IPS-18c (cell line): ENCODE measurements at regions not wholly inside any gene's neighbourhood (a gene's known extent, or its start where the extent isn't known, plus 50 kb on each side); places are given as distances from the start of the nearest gene placed in this dataset.

Source experiments
- H3K4me3 ChIP-seq: 2 replicates; pipeline ENCODE4 v1.7.0; 2013; ENCODE audit warnings: low read depth, mild to moderate bottlenecking, low read length, moderate library complexity; ENCODE audit not compliant: insufficient read depth
- H3K9me3 ChIP-seq: one replicate; pipeline ENCODE4 v1.6.1; 2013; ENCODE audit warnings: mild to moderate bottlenecking, low read length, moderate library complexity; ENCODE audit not compliant: control insufficient read depth, insufficient read depth

- Histone ChIP-seq H3K9me3 (no peaks in the 10 kb centered on the region), H3K4me3 (no peak overlapping the region)
These were observed 87.0 kb upstream of the TNC start for GRCh38 chr9:115204904-115205453.

GRCh38 chr9:115207003-115207836, 89.3 kb upstream of the TNC start:
- Histone ChIP-seq H3K9me3 (no peaks in the 10 kb centered on the region), H3K4me3 (no peak overlapping the region)

- no peak overlapping the region for H3K4me3 ChIP-seq
These were observed 90.5 kb upstream of the TNC start for GRCh38 chr9:115208501-115208900.

DNA sequence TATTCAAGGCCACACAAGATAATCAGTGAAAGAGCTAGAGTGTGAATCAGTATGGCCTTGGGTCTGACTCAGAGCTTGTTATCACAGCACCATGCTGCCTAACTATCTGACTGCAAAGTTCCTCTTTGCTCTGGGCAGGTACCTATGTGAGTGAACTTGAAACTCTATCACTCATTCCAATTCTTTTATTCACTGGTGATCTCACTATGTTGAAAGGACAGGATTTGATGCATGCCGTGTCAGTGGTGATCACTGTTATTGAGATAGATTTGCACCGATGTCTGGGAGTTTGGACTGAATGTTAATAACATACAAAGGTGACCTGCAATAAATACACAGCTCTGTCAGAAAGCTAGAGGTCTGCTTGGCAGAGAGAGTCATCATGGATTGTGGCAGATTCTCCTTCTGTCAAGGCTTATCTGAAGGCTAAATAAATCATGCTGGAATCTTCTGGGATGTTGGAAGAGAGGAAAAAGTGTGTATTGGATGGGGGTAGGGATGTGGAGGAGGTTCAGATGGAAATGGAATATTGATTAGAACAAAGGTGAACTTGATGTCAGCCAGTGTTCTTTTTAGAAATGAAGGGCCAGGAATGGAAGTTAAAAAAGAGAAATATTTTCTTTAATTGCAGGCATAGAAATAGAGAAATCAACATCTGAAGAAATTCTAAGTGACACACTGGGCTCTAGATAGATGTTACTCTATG, 91.8 kb upstream of the TNC start:
- Histone ChIP-seq H3K9me3 (no peaks in the 10 kb centered on the region), H3K4me3 (no peak overlapping the region)

More at GRCh38 chr9:115208501-115208900, 90.5 kb upstream of the TNC start:
- no peaks in the 10 kb centered on the region for H3K9me3 ChIP-seq

- Histone ChIP-seq H3K9me3 (no peaks in the 10 kb centered on the region), H3K4me3 (no peak overlapping the region)
These were observed 92.7 kb upstream of the TNC start for GRCh38 chr9:115210699-115211098.

DNA sequence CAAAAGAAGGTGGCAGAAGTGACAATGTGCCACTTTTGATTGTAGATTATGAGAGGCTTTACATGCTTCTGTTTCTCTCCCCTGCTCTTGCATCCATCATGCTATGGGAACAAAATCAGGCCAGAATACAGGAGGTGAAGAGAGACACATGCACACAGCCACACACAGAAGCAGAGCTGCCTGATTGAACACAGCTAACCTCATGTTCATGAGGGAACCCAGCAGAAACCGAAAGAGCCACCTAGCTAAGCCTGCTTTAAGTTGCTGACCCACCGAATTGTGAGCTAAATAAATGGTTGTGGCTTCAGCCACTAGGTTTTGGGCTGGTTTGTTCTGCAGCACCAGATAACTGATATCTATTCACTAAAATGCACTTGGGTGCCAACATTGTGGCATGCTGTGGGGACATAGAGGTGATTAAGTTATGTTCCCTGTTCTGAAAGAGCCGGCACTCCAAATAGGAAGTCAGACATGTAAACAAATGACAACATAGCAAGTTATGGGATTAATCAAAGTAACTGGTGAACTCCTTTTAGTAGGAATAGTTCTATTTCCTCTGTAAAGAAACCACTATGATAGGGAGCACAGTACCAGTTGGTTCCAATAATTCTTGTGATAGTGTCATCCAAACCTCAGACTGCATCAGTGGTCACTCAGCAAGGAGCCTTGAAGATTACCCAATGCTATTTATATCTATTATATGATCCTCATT, 93.6 kb upstream of the TNC start:
- Histone ChIP-seq H3K4me3 (no peak overlapping the region), H3K9me3 (no peaks in the 10 kb centered on the region)

GRCh38 chr9:115212125-115212605, 94.2 kb upstream of the TNC start:
- Histone ChIP-seq H3K9me3 (no peaks in the 10 kb centered on the region), H3K4me3 (no peak overlapping the region)

DNA sequence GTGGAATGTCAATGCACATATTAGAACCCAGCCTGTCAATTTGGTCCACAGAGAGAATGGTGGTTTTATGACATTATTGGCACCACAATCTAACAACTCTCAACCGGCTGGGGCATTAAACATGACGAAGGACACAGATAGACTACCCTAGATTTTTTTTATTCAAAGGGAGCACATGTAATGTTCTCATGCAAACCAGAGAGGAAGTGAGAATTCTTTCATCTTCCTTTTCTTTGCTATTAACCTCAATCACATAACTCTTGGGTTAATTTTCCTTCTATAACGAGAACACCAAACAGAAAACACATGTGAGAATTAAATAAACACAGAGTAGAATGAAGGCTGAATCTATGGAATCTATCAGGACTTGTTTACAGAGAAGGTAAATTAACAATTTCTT, 94.9 kb upstream of the TNC start:
- Histone ChIP-seq H3K4me3 (no peak overlapping the region), H3K9me3 (no peaks in the 10 kb centered on the region)

DNA sequence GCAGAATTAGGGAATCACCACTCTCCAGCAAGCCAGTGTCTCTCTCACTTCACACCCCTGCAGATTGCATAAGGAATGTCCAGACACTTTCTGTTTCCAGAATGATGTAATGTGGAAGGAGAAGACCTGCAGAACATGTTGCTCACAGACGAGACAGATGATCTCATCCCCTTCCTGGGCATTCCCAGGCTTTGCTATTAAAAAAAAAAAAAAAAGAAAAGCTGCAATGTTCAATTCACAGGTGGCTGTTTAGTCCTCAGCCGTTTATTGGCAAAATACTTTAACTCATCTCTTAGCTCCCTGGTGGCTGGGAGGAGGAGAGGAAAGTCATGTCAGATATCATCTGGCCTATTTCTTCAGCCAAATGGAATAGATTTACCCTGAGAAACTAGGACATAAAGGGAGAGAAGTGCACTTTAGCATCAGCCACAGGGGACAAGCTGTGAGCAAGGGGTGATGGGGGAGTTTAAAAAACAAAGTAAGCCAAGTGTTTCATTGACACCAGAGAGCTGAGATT, 95.9 kb upstream of the TNC start:
- H3K9me3 ChIP-seq, result no peaks in the 10 kb centered on the region
- no peak overlapping the region for H3K4me3 ChIP-seq

DNA sequence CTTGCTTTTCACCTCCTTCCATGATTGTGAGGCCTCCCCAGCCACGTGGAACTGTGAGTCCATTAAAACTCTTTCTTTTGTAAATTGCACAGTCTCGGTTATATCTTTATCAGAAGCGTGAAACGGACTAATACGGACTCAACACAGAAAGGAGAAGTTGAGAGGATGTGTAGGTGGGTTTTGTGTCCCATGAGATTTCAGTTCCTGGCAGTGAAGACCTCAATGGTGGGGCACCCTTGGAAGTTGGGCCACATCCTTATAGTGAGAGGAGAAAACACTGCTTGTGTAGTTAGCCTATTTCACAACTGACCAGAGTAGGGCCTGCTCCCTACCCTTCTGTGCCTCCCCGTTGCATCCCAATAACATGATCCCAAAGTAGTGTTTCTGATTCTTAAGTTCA, 98.9 kb upstream of the TNC start:
- no peaks in the 10 kb centered on the region for H3K9me3 ChIP-seq
- H3K4me3 ChIP-seq, result no peak overlapping the region

GRCh38 chr9:115220319-115221005, 102.5 kb upstream of the TNC start:
- H3K4me3 ChIP-seq, result no peak overlapping the region
- no peaks in the 10 kb centered on the region for H3K9me3 ChIP-seq

DNA sequence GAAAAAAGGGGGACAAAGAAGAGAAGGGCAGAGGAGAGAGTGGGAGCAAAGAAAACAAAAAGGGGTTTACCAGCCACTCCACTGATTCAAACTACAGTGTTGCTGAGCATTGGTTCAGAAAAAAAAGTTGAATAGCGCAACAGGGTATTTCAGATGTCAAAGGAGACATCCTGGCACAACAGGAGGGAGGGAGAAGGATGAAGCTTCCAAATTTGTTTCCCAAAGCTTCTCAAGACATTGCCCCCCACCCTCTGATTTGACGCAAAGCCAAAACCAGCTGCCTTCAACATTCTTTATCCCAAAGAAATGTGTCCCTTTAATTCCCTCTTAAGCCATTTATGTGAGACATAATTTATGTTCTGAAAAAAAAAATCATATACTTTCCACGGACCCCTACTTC, 105.5 kb upstream of the TNC start:
- Histone ChIP-seq H3K4me3 (no peak overlapping the region), H3K9me3 (no peaks in the 10 kb centered on the region)

- Histone ChIP-seq H3K9me3 (no peaks in the 10 kb centered on the region), H3K4me3 (no peak overlapping the region)
These were observed 107.6 kb upstream of the TNC start for GRCh38 chr9:115225459-115226116.

- Histone ChIP-seq H3K4me3 (no peak overlapping the region), H3K9me3 (no peaks in the 10 kb centered on the region)
These were observed 108.2 kb upstream of the TNC start for GRCh38 chr9:115226152-115226551.

DNA sequence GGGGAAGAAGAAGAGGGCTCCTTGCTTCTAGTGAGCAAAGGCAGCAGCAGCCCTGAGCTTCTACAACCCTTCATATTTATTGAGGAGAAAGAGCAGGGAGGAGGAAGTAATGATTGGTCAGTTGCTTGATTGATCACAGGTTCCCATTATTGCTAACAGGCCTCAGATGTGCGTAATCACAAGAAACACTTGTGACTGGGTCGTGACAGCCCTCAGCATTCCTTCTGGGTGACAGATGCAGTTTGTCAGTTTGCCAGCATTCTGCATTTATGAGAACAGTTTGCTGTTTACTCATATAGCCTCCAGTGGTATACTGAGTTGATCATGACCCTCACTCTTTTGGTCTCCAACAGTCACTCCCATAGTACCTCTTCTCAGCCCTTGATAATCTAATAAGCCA, 111.5 kb upstream of the TNC start:
- Histone ChIP-seq H3K4me3 (no peak overlapping the region), H3K9me3 (no peaks in the 10 kb centered on the region)

DNA sequence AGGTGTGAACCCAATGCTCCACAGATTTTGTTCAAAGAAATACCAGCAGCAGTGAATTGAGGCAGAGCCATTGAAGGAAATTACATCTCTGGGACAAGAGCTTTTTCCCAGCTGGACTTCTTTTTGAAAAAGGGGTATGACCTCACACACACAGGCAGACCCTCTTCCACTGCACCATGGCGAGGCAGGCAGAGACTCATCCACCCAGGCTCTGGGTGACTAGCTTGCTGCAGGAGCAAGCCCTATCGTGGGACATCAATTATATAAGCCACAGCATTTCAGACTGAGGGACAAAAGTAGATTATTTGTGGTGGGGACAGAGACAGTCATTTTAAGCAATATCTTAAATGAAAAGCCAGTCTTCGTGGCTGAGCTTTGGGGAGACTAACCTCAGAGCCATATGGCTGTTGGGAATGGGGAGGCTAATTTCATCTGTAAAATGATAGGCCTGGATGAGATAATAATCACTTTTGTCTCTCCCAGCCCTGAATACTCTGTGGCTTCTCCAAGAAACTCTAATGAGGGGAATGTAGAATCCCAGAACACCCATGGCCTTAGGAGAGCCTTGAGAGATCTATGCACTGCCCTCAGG, 113.1 kb upstream of the TNC start:
- Histone ChIP-seq H3K9me3 (no peaks in the 10 kb centered on the region), H3K4me3 (no peak overlapping the region)
